AG09309 (cell line): ENCODE measurements at regions not wholly inside any gene's neighbourhood (a gene's known extent, or its start where the extent isn't known, plus 50 kb on each side); places are given as distances from the start of the nearest gene placed in this dataset.

Source experiments
- DNase-seq: peaks from one replicate; pipeline ENCODE4 v3.0.0-alpha.2; 2010; ENCODE audit warnings: low read depth
- H3K4me3 ChIP-seq: 2 replicates; pipeline ENCODE4 v1.5.1; 2011; ENCODE audit warnings: mild to moderate bottlenecking, low read depth, low read length, moderate library complexity; ENCODE audit not compliant: control insufficient read depth
- TF ChIP-seq, protein P1 (sequence below): IDR thresholded peaks from 2 replicates; pipeline ENCODE4 v1.5.1; 2011; ENCODE audit warnings: mild to moderate bottlenecking, low read depth, low read length, inconsistent platforms; ENCODE audit not compliant: insufficient read depth, control insufficient read depth; ENCODE audit errors: missing control alignments

DNA sequence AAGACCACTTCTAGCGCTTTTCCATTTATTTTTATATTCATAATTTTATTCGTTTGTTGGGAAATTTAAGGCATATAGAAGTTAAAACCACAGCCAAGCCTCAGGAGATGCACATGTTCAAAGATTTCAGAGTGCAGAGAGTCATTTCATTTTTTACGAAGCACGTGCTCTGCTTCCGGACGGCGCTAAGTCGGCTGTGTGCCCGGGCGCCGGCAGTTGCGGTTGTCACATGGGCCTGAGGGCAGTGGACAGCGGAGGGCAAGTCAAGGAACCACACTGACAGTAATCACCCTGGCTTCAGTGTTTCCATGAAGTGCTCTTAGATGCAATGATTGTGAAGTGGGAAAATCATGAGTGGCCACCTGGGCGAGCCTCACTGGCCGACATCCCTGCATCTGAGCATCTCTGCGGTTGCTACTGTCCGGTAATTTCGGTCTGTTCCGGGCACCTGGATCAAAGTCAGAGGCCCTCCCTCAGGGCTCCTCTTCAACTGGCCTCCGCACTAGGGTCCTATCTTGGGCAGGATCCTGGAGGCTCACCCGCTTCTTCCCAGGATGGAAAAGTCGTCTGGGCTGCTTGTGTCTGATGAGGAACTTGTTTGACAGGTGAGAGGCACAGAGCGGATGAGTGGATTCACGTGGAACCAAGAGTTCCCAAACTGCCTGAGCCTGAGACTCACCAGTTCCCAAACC is 90.8 kb downstream of the DACT2 start:
- no peak for DNase-seq
- H3K4me3 ChIP-seq: no peak overlapping the region
- TF ChIP-seq, protein P1, sequence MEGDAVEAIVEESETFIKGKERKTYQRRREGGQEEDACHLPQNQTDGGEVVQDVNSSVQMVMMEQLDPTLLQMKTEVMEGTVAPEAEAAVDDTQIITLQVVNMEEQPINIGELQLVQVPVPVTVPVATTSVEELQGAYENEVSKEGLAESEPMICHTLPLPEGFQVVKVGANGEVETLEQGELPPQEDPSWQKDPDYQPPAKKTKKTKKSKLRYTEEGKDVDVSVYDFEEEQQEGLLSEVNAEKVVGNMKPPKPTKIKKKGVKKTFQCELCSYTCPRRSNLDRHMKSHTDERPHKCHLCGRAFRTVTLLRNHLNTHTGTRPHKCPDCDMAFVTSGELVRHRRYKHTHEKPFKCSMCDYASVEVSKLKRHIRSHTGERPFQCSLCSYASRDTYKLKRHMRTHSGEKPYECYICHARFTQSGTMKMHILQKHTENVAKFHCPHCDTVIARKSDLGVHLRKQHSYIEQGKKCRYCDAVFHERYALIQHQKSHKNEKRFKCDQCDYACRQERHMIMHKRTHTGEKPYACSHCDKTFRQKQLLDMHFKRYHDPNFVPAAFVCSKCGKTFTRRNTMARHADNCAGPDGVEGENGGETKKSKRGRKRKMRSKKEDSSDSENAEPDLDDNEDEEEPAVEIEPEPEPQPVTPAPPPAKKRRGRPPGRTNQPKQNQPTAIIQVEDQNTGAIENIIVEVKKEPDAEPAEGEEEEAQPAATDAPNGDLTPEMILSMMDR: no peak

DNA sequence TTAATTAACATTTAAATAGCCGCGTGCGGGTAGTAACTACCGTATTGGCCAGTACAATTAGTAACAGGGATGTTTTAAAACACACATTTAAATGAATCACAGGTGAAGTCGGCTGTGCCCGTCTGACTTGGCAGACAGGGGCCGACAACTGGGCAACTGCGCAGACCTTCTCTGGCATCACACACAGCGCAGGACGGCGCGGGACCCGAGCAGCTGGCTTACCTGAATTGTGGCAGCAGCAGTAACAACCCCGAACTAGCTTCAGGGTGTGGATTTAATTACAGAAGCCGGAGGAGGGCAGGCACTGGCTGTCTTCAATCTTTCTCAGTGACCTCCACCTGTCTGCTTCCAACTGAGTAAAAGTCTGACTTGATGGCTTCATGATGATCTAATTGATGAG is 91.7 kb downstream of the DACT2 start:
- H3K4me3 ChIP-seq: no peak overlapping the region
- DNase-seq: no peak
- TF ChIP-seq, protein P1: no peak

DNA sequence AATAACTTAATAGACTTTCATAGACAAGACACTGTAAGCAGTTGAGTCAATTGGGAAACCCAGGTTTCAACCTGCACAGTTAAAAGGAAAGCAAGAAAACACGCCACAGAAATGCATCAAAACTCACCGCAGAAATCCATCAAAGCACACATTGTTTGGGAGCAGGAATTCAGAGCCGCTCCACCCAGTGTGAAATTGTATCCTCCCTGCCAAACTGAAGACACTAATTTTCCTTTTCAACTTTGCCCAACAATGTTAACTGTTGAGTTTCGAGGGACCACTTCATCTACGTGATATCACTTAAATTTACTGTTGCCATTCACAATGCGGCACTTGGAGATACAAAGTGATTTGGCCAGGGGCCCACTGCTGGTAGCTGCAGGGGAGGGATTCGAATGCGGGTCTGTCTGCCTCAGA is 92.7 kb downstream of the DACT2 start:
- TF ChIP-seq, protein P1: no peak
- H3K4me3 ChIP-seq: no peak overlapping the region
- no peak for DNase-seq

DNA sequence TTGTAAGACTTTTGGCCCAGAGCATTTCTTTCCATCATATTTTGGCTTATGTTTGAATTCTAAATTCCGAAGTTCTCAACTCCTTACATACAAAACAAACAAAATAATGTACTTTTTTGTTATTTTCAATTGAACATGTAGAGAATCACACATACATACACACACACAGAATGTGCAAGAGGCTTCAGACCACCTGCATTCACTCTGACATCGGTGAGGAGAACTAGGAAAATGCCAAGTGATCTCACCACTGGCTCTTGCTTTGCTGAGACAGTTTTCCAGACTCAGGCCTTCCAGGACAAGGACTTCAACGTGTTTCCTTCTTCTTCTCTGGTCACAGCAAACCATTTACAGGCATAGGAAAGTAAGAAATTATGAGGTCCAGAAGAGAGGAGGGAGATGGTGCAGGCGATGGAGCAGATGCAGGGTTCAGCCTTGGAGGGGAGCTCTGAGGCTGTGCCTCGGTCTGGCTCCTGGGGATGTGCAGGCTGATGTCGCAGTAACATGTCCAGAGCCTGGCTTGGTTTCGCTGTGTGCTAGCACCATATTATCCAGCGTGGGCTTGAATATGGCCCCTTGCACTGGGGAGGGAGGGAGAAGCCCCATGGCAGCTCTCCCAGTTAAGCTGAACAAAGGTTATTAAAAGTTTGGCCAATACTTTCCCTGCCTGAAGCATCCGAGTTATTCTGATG is 93.4 kb downstream of the DACT2 start:
- H3K4me3 ChIP-seq: no peak overlapping the region
- DNase-seq: no peak
- TF ChIP-seq, protein P1: no peak

DNA sequence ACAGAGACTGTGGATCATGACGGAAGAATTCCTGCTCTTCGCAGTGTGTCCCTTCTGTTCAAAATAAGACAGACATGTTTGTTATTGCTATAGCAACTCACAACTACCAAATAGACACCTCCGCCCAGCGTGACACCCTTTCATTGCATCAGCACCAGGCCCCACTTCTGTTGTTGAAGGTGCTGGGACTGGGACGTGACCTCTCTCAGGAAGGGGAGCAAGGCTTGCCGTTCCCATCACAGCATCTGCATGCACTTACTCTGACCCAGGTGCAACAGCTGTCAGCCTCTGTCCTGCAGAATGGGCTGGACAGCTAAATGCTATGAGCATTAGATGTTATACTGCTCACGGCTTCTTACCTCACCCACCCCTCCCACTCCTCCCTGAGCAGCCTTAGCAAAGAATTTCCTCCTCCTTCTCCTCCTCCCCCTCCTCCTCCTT is 94.1 kb downstream of the DACT2 start:
- no peak overlapping the region for H3K4me3 ChIP-seq
- TF ChIP-seq, protein P1: no peak
- DNase-seq: no peak

DNA sequence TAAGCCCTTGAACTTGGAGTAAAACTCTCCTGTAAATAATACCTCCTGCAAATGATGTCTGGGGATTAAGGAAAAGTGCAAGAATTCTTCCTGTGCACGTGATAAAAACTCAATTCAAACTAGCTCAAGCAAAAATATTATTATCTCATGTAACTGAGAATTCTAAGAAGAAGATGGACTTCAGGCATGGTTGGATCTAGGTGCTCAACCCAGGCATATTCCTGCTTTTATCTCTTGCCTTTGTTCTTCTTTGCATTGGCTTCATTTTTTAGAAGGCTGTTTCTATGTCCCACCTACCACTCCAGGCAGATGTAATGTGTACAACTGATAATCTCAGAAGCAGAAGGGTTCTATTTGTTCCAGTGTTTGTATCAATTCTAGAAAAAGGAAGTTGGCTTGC is 95.8 kb downstream of the DACT2 start:
- no peak for DNase-seq
- TF ChIP-seq, protein P1: no peak
- H3K4me3 ChIP-seq: no peak overlapping the region

DNA sequence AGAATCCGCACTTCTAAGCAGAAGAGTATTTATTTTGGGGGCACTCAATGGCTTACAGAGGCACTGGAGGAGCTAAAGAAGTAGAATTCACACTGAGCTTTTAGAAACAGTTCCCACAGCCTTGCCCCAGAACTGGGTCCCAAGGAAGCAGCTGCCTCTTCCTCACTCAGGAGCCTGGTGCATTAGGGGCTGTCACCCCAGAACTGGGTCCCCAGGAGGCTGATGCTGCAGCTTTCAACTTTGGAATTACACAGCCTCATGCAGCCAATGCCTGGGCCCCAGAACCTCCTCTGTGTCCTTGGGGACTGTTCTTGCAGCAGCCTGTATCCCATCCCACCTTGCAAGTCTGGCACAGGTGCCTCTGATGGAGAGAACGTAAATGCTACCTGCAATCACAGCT is 96.4 kb downstream of the DACT2 start:
- no peak overlapping the region for H3K4me3 ChIP-seq
- TF ChIP-seq, protein P1: no peak
- DNase-seq: no peak
